Glomerular visceral epithelial cell (primary cell): ENCODE measurements at regions not wholly inside any gene's neighbourhood (a gene's known extent, or its start where the extent isn't known, plus 50 kb on each side); places are given as distances from the start of the nearest gene placed in this dataset.
A peak's percentile ranks its signal among the peaks of the same experiment; 100 is the strongest.

ENCODE experiments used
- DNase-seq: peaks from one replicate; pipeline ENCODE4 v3.0.0-alpha.2; 2016; ENCODE audit errors: extremely low spot score

GRCh38 chr12:65765436-65765813, 58.9 kb upstream of the HMGA2 start:
- DNase-seq = peak; percentile 8

GRCh38 chr12:65769880-65770279, 54.4 kb upstream of the HMGA2 start:
- DNase-seq = no peak
